Sciatic nerve (tissue), 2 donors: ENCODE measurements at regions not wholly inside any gene's neighbourhood (a gene's known extent, or its start where the extent isn't known, plus 50 kb on each side); places are given as distances from the start of the nearest gene placed in this dataset.
"Not testable (repeated sequence)": the region's sequence is repeated elsewhere in the genome, so short reads cannot be mapped to it uniquely, and the experiment has no call there.

ENCODE experiments used
- ATAC-seq: fragments of 200-7000 bp; cut with Tn5 transposase; one replicate; pipeline ENCODE4 v1.9.1; 2020; ENCODE audit warnings: mild to moderate bottlenecking, moderate library complexity
- DNase-seq: peaks from one replicate; pipeline ENCODE4 v3.0.0-alpha.2; 2020; ENCODE audit warnings: low spot score
- intact Hi-C: fragments of 100-400 bp; cut with DNase I; formaldehyde crosslinking; loops from one replicate; pipeline ENCODE4 v1.14.2; 2022
- donor health status: DM: no; HTN: no; CAD: no.
- donor health status: DM: no; HTN: no; CAD: no.

- DNase-seq (no peak), ATAC-seq (no peak)
- intact Hi-C loops = no loop called here
Observed at GRCh38 chr7:118372530-118372929, 148.0 kb downstream of the ANKRD7 start.

- no peak for DNase-seq
- intact Hi-C loops = no loop called here
Observed at GRCh38 chr7:118389629-118390028, 165.1 kb downstream of the ANKRD7 start.

GRCh38 chr7:118404211-118404610, 179.7 kb downstream of the ANKRD7 start:
- intact Hi-C loops = no loop called here
- no peak for DNase-seq
- no peak for ATAC-seq

More at GRCh38 chr7:118389629-118390028, 165.1 kb downstream of the ANKRD7 start:
- ATAC-seq = no peak

GRCh38 chr7:118418433-118418832, 193.9 kb downstream of the ANKRD7 start:
- intact Hi-C loops = no loop called here
- DNase-seq = no peak
- ATAC-seq = no peak

GRCh38 chr7:118420888-118421287, 196.4 kb downstream of the ANKRD7 start:
- DNase-seq (no peak), ATAC-seq (no peak)
- intact Hi-C loops = no loop called here

GRCh38 chr7:118429141-118429540, 204.6 kb downstream of the ANKRD7 start:
- DNase-seq (no peak), ATAC-seq (no peak)
- intact Hi-C loops = no loop called here

GRCh38 chr7:118436663-118437062, 212.2 kb downstream of the ANKRD7 start:
- DNase-seq (no peak), ATAC-seq (no peak)
- intact Hi-C loops = no loop called here

- ATAC-seq, intact Hi-C loops, DNase-seq: not testable (repeated sequence)
Observed at GRCh38 chr7:118449030-118449429, 224.5 kb downstream of the ANKRD7 start.

- ATAC-seq = no peak
- DNase-seq = no peak
- intact Hi-C loops = no loop called here
Observed at GRCh38 chr7:118449797-118450567, 225.5 kb downstream of the ANKRD7 start.

- ATAC-seq (no peak), DNase-seq (no peak)
- intact Hi-C loops = no loop called here
Observed at GRCh38 chr7:118452128-118452527, 227.6 kb downstream of the ANKRD7 start.

GRCh38 chr7:118467381-118467780, 242.9 kb downstream of the ANKRD7 start:
- no peak for ATAC-seq
- intact Hi-C loops = no loop called here
- no peak for DNase-seq

- ATAC-seq (no peak), DNase-seq (no peak)
- intact Hi-C loops = no loop called here
Observed at GRCh38 chr7:118472581-118472980, 248.1 kb downstream of the ANKRD7 start.

- ATAC-seq (no peak), DNase-seq (no peak)
- intact Hi-C loops = no loop called here
Observed at GRCh38 chr7:118473271-118473670, 248.8 kb downstream of the ANKRD7 start.

- intact Hi-C loops = no loop called here
- no peak for ATAC-seq
- DNase-seq = no peak
Observed at GRCh38 chr7:118476036-118476435, 251.5 kb downstream of the ANKRD7 start.

GRCh38 chr7:118477036-118477435, 252.5 kb downstream of the ANKRD7 start:
- intact Hi-C loops = no loop called here
- DNase-seq (no peak), ATAC-seq (no peak)

- DNase-seq = no peak
- ATAC-seq = no peak
- intact Hi-C loops = no loop called here
Observed at GRCh38 chr7:118478236-118478635, 253.7 kb downstream of the ANKRD7 start.

GRCh38 chr7:118478931-118479330, 254.4 kb downstream of the ANKRD7 start:
- ATAC-seq (no peak), DNase-seq (no peak)
- intact Hi-C loops = no loop called here

- intact Hi-C loops = no loop called here
- DNase-seq = no peak
- no peak for ATAC-seq
Observed at GRCh38 chr7:118492466-118492865, 268.0 kb downstream of the ANKRD7 start.

- ATAC-seq (no peak), DNase-seq (no peak)
- intact Hi-C loops = no loop called here
Observed at GRCh38 chr7:118496138-118496644, 271.7 kb downstream of the ANKRD7 start.

- ATAC-seq (no peak), DNase-seq (no peak)
- intact Hi-C loops = no loop called here
Observed at GRCh38 chr7:118502235-118502634, 277.7 kb downstream of the ANKRD7 start.

GRCh38 chr7:118511146-118511545, 286.6 kb downstream of the ANKRD7 start:
- DNase-seq = no peak
- no peak for ATAC-seq
- intact Hi-C loops = no loop called here
